ENCODE measurements at regions not wholly inside any gene's neighbourhood (a gene's known extent, or its start where the extent isn't known, plus 50 kb on each side); places are given as distances from the start of the nearest gene placed in this dataset.

DNA sequence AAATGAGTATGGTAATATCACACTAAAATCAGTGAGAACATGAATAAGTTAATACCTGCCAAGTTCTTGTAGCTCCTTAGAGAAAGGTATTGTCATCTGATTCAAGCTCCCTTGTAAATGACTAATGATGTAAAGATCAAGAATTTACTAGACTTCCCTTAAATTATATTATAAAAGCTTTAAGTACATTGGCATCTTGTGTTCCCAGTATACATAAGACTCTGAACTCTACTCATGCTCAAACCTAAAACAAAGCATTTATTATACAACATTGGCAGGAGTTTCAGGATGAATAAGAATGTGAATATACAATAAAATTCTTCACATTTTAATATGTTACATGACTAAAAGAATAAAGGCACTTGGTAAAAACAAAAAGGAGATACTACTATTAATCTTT is 126.8 kb upstream of the UNC5C start:
- no peak overlapping the region for H3K4me2 ChIP-seq (ENCODE audit: low read length)
- H3K9me2 ChIP-seq (ENCODE audit: insufficient read depth, low read length), result no peaks in the 10 kb centered on the region
- no peaks in the 10 kb centered on the region for H3K9me3 ChIP-seq (ENCODE audit: low read length)
- TF ChIP-seq EP300 (conservative IDR thresholded peaks at IDR 0.05; ENCODE audit: poor library complexity, severe bottlenecking) (no peak), CTCF (IDR thresholded peaks at IDR 0.05; ENCODE audit: poor library complexity, severe bottlenecking) (no peak)
- no peaks in the 10 kb centered on the region for H3F3A ChIP-seq (ENCODE audit: insufficient read depth, low read length, poor library complexity, severe bottlenecking)
- no peak overlapping the region for H2AFZ ChIP-seq (ENCODE audit: low read depth, low read length)
- H3K27ac ChIP-seq (ENCODE audit: low read length), result no peak overlapping the region
- no peak overlapping the region for H3K9ac ChIP-seq (ENCODE audit: low read length)
- H3K79me2 ChIP-seq (replicated peaks; ENCODE audit: insufficient read depth, low read length), result no peaks in the 10 kb centered on the region
- no peak overlapping the region for H3K4me3 ChIP-seq (ENCODE audit: low read length)
- H3K36me3 ChIP-seq (ENCODE audit: insufficient read depth, low read length), result no peaks in the 10 kb centered on the region
- no peaks in the 10 kb centered on the region for H4K20me1 ChIP-seq (ENCODE audit: insufficient read depth)
- H3K27me3 ChIP-seq (ENCODE audit: insufficient read depth, low read depth, low read length), result no peaks in the 10 kb centered on the region

DNA sequence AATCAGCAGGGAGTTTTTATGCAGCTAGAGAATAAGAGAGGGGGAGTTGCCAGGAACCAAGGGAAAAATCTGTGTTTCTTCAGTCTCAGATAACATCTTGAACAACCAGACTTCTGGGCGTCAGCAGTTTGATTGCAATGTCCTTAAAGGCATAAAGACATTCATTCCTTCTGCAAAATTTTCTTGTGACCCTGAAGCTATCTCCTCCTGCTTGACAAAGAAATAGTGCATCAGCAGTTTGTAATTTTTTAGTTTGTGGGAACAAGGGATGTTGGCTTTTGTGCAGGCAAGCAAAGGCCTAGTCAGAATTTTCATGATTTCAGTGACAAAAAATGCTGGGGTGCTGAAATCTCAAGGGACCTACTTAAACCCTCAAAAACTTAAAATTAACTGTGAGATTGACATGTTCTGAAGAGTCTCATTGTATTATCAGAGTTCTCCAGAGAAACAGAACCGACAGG is 125.8 kb upstream of the UNC5C start:
- Histone ChIP-seq H3K4me3 (ENCODE audit: low read length) (no peak overlapping the region), H3K9me3 (ENCODE audit: low read length) (no peaks in the 10 kb centered on the region), H3K79me2 (replicated peaks; ENCODE audit: insufficient read depth, low read length) (no peaks in the 10 kb centered on the region), H3F3A (ENCODE audit: insufficient read depth, low read length, poor library complexity, severe bottlenecking) (no peaks in the 10 kb centered on the region), H3K36me3 (ENCODE audit: insufficient read depth, low read length) (no peaks in the 10 kb centered on the region), H3K9me2 (ENCODE audit: insufficient read depth, low read length) (no peaks in the 10 kb centered on the region), H2AFZ (ENCODE audit: low read depth, low read length) (no peak overlapping the region), H3K27ac (ENCODE audit: low read length) (no peak overlapping the region), H3K27me3 (ENCODE audit: insufficient read depth, low read depth, low read length) (no peaks in the 10 kb centered on the region), H4K20me1 (ENCODE audit: insufficient read depth) (no peaks in the 10 kb centered on the region), H3K4me2 (ENCODE audit: low read length) (no peak overlapping the region), H3K9ac (ENCODE audit: low read length) (no peak overlapping the region)
- TF ChIP-seq EZH2 (IDR thresholded peaks at IDR 0.05; ENCODE audit: borderline replicate concordance, insufficient read depth, low read length, poor library complexity, severe bottlenecking), result no peak
- no peak for TF ChIP-seq EP300 (conservative IDR thresholded peaks at IDR 0.05; ENCODE audit: poor library complexity, severe bottlenecking)
- TF ChIP-seq SMC3 (conservative IDR thresholded peaks at IDR 0.05; ENCODE audit: poor library complexity), result no peak
- TF ChIP-seq, protein P1, sequence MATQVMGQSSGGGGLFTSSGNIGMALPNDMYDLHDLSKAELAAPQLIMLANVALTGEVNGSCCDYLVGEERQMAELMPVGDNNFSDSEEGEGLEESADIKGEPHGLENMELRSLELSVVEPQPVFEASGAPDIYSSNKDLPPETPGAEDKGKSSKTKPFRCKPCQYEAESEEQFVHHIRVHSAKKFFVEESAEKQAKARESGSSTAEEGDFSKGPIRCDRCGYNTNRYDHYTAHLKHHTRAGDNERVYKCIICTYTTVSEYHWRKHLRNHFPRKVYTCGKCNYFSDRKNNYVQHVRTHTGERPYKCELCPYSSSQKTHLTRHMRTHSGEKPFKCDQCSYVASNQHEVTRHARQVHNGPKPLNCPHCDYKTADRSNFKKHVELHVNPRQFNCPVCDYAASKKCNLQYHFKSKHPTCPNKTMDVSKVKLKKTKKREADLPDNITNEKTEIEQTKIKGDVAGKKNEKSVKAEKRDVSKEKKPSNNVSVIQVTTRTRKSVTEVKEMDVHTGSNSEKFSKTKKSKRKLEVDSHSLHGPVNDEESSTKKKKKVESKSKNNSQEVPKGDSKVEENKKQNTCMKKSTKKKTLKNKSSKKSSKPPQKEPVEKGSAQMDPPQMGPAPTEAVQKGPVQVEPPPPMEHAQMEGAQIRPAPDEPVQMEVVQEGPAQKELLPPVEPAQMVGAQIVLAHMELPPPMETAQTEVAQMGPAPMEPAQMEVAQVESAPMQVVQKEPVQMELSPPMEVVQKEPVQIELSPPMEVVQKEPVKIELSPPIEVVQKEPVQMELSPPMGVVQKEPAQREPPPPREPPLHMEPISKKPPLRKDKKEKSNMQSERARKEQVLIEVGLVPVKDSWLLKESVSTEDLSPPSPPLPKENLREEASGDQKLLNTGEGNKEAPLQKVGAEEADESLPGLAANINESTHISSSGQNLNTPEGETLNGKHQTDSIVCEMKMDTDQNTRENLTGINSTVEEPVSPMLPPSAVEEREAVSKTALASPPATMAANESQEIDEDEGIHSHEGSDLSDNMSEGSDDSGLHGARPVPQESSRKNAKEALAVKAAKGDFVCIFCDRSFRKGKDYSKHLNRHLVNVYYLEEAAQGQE (IDR thresholded peaks at IDR 0.05; ENCODE audit: borderline replicate concordance), result no peak
- no peak for TF ChIP-seq POLR2AphosphoS5 (IDR thresholded peaks at IDR 0.05)

- no peak for TF ChIP-seq TAF1 (IDR thresholded peaks at IDR 0.05; ENCODE audit: low read depth)
- TF ChIP-seq RAD21 (conservative IDR thresholded peaks at IDR 0.05), result no peak
- TF ChIP-seq SMC3 (conservative IDR thresholded peaks at IDR 0.05; ENCODE audit: poor library complexity), result no peak
- TF ChIP-seq MXI1 (conservative IDR thresholded peaks at IDR 0.05; ENCODE audit: poor library complexity, severe bottlenecking), result no peak
- TF ChIP-seq, protein P1 (IDR thresholded peaks at IDR 0.05; ENCODE audit: borderline replicate concordance), result no peak
- no peak for TF ChIP-seq EZH2 (IDR thresholded peaks at IDR 0.05; ENCODE audit: borderline replicate concordance, insufficient read depth, low read length, poor library complexity, severe bottlenecking)
- no peak for TF ChIP-seq POLR2AphosphoS5 (IDR thresholded peaks at IDR 0.05)
- no peak for TF ChIP-seq EP300 (conservative IDR thresholded peaks at IDR 0.05; ENCODE audit: poor library complexity, severe bottlenecking)
- TF ChIP-seq CTCF (IDR thresholded peaks at IDR 0.05; ENCODE audit: poor library complexity, severe bottlenecking), result no peak
- Histone ChIP-seq H3K36me3 (ENCODE audit: insufficient read depth, low read length) (no peaks in the 10 kb centered on the region), H3K4me3 (ENCODE audit: low read length) (no peak overlapping the region), H3K27ac (ENCODE audit: low read length) (no peak overlapping the region), H3K79me2 (replicated peaks; ENCODE audit: insufficient read depth, low read length) (no peaks in the 10 kb centered on the region), H3K4me2 (ENCODE audit: low read length) (no peak overlapping the region), H3K9me2 (ENCODE audit: insufficient read depth, low read length) (no peaks in the 10 kb centered on the region), H3F3A (ENCODE audit: insufficient read depth, low read length, poor library complexity, severe bottlenecking) (no peaks in the 10 kb centered on the region), H4K20me1 (ENCODE audit: insufficient read depth) (no peaks in the 10 kb centered on the region), H3K9ac (ENCODE audit: low read length) (no peak overlapping the region), H3K9me3 (ENCODE audit: low read length) (no peaks in the 10 kb centered on the region), H2AFZ (ENCODE audit: low read depth, low read length) (no peak overlapping the region), H3K27me3 (ENCODE audit: insufficient read depth, low read depth, low read length) (no peaks in the 10 kb centered on the region)
These were observed 124.0 kb upstream of the UNC5C start for GRCh38 chr4:95672811-95673210.

Data from neural cell (in vitro differentiated cells).